ENCODE measurements at regions not wholly inside any gene's neighbourhood (a gene's known extent, or its start where the extent isn't known, plus 50 kb on each side); places are given as distances from the start of the nearest gene placed in this dataset.

DNA sequence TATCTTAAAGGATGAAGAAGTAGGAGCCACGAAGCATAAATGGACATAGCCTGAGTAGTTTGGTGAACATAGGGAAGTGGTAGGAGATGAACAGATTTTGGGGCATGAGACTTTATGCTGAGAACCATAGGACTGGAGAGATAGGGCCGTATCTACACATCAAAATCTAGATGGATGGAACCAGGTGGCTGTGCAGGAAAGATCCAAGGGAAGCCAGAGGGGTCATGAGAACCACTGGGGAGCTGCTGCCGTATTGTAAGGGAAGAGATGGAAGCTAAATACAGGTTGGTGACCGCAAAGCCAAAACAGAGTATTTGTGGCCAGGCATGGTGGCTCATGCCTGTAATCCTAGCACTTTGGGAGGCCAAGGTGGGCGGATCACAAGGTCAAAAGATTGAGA lies 124.3 kb downstream of the TRIB2 start:
- TF ChIP-seq HNF4G (IDR thresholded peaks at IDR 0.05; ENCODE audit: borderline replicate concordance, low read depth, low read length), result no peak
- no peak for TF ChIP-seq HNF4G (CRISPR knock-in tag; IDR thresholded peaks at IDR 0.05; ENCODE audit: borderline replicate concordance, low read depth)
- no peak for TF ChIP-seq POLR2AphosphoS5 (IDR thresholded peaks at IDR 0.05; ENCODE audit: low read depth, low read length)
- TF ChIP-seq, protein P1, sequence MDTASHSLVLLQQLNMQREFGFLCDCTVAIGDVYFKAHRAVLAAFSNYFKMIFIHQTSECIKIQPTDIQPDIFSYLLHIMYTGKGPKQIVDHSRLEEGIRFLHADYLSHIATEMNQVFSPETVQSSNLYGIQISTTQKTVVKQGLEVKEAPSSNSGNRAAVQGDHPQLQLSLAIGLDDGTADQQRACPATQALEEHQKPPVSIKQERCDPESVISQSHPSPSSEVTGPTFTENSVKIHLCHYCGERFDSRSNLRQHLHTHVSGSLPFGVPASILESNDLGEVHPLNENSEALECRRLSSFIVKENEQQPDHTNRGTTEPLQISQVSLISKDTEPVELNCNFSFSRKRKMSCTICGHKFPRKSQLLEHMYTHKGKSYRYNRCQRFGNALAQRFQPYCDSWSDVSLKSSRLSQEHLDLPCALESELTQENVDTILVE (CRISPR knock-in tag; IDR thresholded peaks at IDR 0.05), result no peak
- no peak for TF ChIP-seq ZBTB21 (CRISPR knock-in tag; IDR thresholded peaks at IDR 0.05)
- no peak for TF ChIP-seq MLLT10 (CRISPR knock-in tag; IDR thresholded peaks at IDR 0.05)
- TF ChIP-seq AGO1 (IDR thresholded peaks at IDR 0.05; ENCODE audit: low read depth, low read length, poor library complexity, severe bottlenecking), result no peak
- TF ChIP-seq CREB1 (IDR thresholded peaks at IDR 0.05), result no peak
- TF ChIP-seq CREB1 (CRISPR knock-in tag; IDR thresholded peaks at IDR 0.05), result no peak
- TF ChIP-seq JUN (CRISPR knock-in tag; IDR thresholded peaks at IDR 0.05), result no peak
- TF ChIP-seq, protein P2, sequence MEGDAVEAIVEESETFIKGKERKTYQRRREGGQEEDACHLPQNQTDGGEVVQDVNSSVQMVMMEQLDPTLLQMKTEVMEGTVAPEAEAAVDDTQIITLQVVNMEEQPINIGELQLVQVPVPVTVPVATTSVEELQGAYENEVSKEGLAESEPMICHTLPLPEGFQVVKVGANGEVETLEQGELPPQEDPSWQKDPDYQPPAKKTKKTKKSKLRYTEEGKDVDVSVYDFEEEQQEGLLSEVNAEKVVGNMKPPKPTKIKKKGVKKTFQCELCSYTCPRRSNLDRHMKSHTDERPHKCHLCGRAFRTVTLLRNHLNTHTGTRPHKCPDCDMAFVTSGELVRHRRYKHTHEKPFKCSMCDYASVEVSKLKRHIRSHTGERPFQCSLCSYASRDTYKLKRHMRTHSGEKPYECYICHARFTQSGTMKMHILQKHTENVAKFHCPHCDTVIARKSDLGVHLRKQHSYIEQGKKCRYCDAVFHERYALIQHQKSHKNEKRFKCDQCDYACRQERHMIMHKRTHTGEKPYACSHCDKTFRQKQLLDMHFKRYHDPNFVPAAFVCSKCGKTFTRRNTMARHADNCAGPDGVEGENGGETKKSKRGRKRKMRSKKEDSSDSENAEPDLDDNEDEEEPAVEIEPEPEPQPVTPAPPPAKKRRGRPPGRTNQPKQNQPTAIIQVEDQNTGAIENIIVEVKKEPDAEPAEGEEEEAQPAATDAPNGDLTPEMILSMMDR (CRISPR knock-in tag; IDR thresholded peaks at IDR 0.05), result no peak
- no peak for TF ChIP-seq EP300 (IDR thresholded peaks at IDR 0.05; ENCODE audit: low read depth in 2 of 2, low read length in 2 of 2)
- TF ChIP-seq EP300 (CRISPR knock-in tag; IDR thresholded peaks at IDR 0.05; ENCODE audit: borderline replicate concordance), result no peak
- no peak for TF ChIP-seq ZNF674 (CRISPR knock-in tag; IDR thresholded peaks at IDR 0.05; ENCODE audit: low read depth)
- TF ChIP-seq ZNF224 (CRISPR knock-in tag; IDR thresholded peaks at IDR 0.05), result no peak
- TF ChIP-seq ZNF781 (CRISPR knock-in tag; IDR thresholded peaks at IDR 0.05; ENCODE audit: borderline replicate concordance, not compliant biosample characterization), result no peak

Data from HepG2 (cell line).